Ovary (tissue), 3 donors: ENCODE measurements at regions not wholly inside any gene's neighbourhood (a gene's known extent, or its start where the extent isn't known, plus 50 kb on each side); places are given as distances from the start of the nearest gene placed in this dataset.
"Not testable (repeated sequence)": the region's sequence is repeated elsewhere in the genome, so short reads cannot be mapped to it uniquely, and the experiment has no call there.

Source experiments
- CTCF ChIP-seq, 3 donors: fragments of 450-650 bp in 2 of 3; fragments of 200-600 bp in 1 of 3; IDR thresholded peaks; one replicate each; pipeline versions ENCODE4 v1.5.1 to v1.8.0; 2016 to 2022; ENCODE audit warnings: antibody characterized with exemption in 3 of 3, mild to moderate bottlenecking in 1 of 3
- POLR2A ChIP-seq: fragments of 450-650 bp; IDR thresholded peaks from one replicate; pipeline ENCODE4 v1.6.1; 2017; ENCODE audit warnings: antibody characterized with exemption, mild to moderate bottlenecking, moderate library complexity
- donor health status: DM: no; HTN: no; CAD: no.

- not testable (repeated sequence) for TF ChIP-seq CTCF (IDR thresholded peaks at IDR 0.05); POLR2A
These were observed 94.6 kb upstream of the PRSS12 start for GRCh38 chr4:118447397-118447796.
